ENCODE measurements at regions not wholly inside any gene's neighbourhood (a gene's known extent, or its start where the extent isn't known, plus 50 kb on each side); places are given as distances from the start of the nearest gene placed in this dataset.

DNA sequence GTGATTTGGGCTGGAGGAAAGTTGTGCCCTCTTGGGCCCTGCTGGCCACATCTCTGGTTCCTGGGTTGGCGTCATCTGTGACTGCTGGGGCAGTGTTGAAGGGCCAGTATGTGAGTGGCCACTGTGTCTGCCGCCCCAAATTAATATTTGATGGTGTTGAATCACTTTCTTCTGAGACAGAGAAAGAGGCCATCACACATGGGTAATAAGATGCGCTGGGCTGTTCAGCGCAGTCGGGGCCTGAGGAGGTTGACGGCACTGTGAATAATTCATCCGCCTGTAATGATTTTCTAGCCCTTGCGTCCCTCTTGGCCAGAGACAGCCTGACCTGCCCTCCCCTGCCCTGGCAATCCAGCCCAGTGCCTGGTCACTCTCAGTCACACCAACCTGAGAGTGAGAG lies 56.2 kb upstream of the BEGAIN start:
- TF ChIP-seq, protein P1, sequence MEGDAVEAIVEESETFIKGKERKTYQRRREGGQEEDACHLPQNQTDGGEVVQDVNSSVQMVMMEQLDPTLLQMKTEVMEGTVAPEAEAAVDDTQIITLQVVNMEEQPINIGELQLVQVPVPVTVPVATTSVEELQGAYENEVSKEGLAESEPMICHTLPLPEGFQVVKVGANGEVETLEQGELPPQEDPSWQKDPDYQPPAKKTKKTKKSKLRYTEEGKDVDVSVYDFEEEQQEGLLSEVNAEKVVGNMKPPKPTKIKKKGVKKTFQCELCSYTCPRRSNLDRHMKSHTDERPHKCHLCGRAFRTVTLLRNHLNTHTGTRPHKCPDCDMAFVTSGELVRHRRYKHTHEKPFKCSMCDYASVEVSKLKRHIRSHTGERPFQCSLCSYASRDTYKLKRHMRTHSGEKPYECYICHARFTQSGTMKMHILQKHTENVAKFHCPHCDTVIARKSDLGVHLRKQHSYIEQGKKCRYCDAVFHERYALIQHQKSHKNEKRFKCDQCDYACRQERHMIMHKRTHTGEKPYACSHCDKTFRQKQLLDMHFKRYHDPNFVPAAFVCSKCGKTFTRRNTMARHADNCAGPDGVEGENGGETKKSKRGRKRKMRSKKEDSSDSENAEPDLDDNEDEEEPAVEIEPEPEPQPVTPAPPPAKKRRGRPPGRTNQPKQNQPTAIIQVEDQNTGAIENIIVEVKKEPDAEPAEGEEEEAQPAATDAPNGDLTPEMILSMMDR (IDR thresholded peaks at IDR 0.05 in 2 of 3, conservative IDR thresholded peaks at IDR 0.05 in 1 of 3; ENCODE audit: control insufficient read depth in 2 of 3, extremely low read depth in 1 of 3, insufficient read depth in 1 of 3, low read depth in 3 of 3, low read length in 3 of 3) = no peak
- TF ChIP-seq EZH2 (IDR thresholded peaks at IDR 0.05; ENCODE audit: borderline replicate concordance, control insufficient read depth, low read depth, low read length) (no peak), POLR2AphosphoS5 (IDR thresholded peaks at IDR 0.05; ENCODE audit: low read length) (no peak), YBX1 (IDR thresholded peaks at IDR 0.05) (no peak)
- TF ChIP-seq, protein P2, sequence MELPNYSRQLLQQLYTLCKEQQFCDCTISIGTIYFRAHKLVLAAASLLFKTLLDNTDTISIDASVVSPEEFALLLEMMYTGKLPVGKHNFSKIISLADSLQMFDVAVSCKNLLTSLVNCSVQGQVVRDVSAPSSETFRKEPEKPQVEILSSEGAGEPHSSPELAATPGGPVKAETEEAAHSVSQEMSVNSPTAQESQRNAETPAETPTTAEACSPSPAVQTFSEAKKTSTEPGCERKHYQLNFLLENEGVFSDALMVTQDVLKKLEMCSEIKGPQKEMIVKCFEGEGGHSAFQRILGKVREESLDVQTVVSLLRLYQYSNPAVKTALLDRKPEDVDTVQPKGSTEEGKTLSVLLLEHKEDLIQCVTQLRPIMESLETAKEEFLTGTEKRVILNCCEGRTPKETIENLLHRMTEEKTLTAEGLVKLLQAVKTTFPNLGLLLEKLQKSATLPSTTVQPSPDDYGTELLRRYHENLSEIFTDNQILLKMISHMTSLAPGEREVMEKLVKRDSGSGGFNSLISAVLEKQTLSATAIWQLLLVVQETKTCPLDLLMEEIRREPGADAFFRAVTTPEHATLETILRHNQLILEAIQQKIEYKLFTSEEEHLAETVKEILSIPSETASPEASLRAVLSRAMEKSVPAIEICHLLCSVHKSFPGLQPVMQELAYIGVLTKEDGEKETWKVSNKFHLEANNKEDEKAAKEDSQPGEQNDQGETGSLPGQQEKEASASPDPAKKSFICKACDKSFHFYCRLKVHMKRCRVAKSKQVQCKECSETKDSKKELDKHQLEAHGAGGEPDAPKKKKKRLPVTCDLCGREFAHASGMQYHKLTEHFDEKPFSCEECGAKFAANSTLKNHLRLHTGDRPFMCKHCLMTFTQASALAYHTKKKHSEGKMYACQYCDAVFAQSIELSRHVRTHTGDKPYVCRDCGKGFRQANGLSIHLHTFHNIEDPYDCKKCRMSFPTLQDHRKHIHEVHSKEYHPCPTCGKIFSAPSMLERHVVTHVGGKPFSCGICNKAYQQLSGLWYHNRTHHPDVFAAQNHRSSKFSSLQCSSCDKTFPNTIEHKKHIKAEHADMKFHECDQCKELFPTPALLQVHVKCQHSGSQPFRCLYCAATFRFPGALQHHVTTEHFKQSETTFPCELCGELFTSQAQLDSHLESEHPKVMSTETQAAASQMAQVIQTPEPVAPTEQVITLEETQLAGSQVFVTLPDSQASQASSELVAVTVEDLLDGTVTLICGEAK (IDR thresholded peaks at IDR 0.05; ENCODE audit: borderline replicate concordance) = no peak
- TF ChIP-seq, protein P3, sequence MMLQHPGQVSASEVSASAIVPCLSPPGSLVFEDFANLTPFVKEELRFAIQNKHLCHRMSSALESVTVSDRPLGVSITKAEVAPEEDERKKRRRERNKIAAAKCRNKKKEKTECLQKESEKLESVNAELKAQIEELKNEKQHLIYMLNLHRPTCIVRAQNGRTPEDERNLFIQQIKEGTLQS (IDR thresholded peaks at IDR 0.05; ENCODE audit: borderline replicate concordance, extremely low read depth, low read depth, low read length) = no peak
